ENCODE measurements at regions not wholly inside any gene's neighbourhood (a gene's known extent, or its start where the extent isn't known, plus 50 kb on each side); places are given as distances from the start of the nearest gene placed in this dataset.

GRCh38 chr10:78360284-78360683 is 326.6 kb downstream of the RPS24 start:
- POLR2A ChIA-PET, result no interaction called here
- Histone ChIP-seq H3K9me3 (ENCODE audit: low read length) (no peaks in the 10 kb centered on the region), H3K27ac (ENCODE audit: low read depth, low read length) (no peak overlapping the region), H3K27me3 (ENCODE audit: insufficient read depth, low read length, poor library complexity, severe bottlenecking) (no peaks in the 10 kb centered on the region), H3K4me3 (ENCODE audit: low read length) (no peak overlapping the region), H3K36me3 (ENCODE audit: insufficient read depth, low read length) (no peaks in the 10 kb centered on the region), H3K4me1 (ENCODE audit: insufficient read depth, low read length) (peaks cover 12% of the 10 kb centered on the region)
- H3K4me1 Mint-ChIP-seq, result peaks cover 0 to 4% (median 0%) of the 10 kb centered on the region in 3 donors
- no peak overlapping the region for H3K27ac Mint-ChIP-seq
- CTCF ChIA-PET, result no interaction called here
- H3K9me3 Mint-ChIP-seq, result no peaks in the 10 kb centered on the region
- DNase-seq, result no peak
- no peaks in the 10 kb centered on the region for H3K36me3 Mint-ChIP-seq
- H3K27me3 Mint-ChIP-seq, result peaks cover 3 to 9% of the 10 kb centered on the region in 2 donors
- H3K4me3 Mint-ChIP-seq, result no peak overlapping the region

DNA sequence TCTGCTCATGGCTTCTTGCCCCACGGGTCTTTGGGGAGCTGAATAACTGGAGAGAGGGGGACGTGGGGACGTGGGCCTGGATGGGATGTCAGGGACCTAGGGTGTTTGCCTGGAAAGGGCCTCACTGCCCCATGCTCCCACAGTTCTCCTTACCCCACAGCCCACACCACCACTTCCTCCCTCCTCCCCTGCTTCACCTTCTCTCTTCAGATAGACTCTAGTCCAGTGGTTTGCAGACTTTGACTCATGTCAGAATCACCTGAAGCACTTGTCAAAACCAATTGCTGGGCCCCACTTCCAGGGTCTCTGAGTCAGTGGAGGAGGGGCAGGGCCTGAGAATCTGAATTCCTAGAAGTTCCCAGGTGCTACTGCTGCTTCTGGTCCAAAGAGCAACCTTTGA is 327.4 kb downstream of the RPS24 start:
- ChIA-PET CTCF (no interaction called here), POLR2A (no interaction called here)
- H3K4me3 Mint-ChIP-seq, result no peak overlapping the region
- H3K4me3 ChIP-seq (ENCODE audit: low read length), result no peak overlapping the region
- H3K9me3 ChIP-seq (ENCODE audit: low read length), result no peaks in the 10 kb centered on the region
- H3K27ac ChIP-seq (ENCODE audit: low read depth, low read length), result no peak overlapping the region
- no peaks in the 10 kb centered on the region for H3K9me3 Mint-ChIP-seq
- peaks cover 3 to 9% of the 10 kb centered on the region in 2 donors for H3K27me3 Mint-ChIP-seq
- no peaks in the 10 kb centered on the region for H3K36me3 Mint-ChIP-seq
- no peaks in the 10 kb centered on the region for H3K36me3 ChIP-seq (ENCODE audit: insufficient read depth, low read length)
- DNase-seq, result no peak
- H3K27ac Mint-ChIP-seq, result no peak overlapping the region
- H3K4me1 Mint-ChIP-seq, result peaks cover 0 to 4% (median 0%) of the 10 kb centered on the region in 3 donors
- H3K27me3 ChIP-seq (ENCODE audit: insufficient read depth, low read length, poor library complexity, severe bottlenecking), result no peaks in the 10 kb centered on the region
- peaks cover 12% of the 10 kb centered on the region for H3K4me1 ChIP-seq (ENCODE audit: insufficient read depth, low read length)

DNA sequence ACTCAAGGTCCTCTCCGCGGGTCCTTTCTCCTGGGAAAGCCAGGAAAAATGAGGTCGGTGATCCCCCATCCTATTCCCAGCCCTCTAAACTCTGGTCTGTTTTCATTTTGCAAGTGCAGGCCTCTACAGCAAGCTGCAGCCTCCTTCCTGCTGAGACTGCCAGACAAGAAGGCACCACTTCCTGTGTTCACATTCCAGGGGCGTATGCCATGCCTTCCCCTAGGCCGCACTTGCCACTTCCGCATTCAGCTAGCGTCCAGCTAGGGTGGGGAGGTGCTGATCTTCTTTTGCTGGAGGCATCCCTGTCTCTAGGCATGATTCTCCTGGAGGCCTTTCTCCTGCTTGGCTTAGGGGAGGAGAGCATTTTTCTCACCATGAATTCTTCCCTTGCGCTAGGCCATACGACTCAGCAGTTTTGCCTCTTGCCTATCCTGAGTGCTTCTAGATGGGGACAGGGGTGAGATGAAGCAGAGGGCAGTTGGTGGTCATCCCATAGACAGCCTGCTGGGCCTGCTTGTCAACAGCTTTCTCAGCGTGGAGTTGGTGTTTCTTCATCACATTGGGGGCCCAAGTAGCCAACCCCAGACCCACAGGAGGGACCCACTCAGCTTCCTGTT is 328.9 kb downstream of the RPS24 start:
- Mint-ChIP-seq H3K4me3 (peak overlapping the region in 1 of 7 donors; percentile 38), H3K27me3 (peaks cover 5 to 9% of the 10 kb centered on the region in 2 donors), H3K27ac (peak overlapping the region in 2 of 8 donors; percentile 56 to 80), H3K9me3 (no peaks in the 10 kb centered on the region), H3K4me1 (peaks cover 0 to 4% (median 0%) of the 10 kb centered on the region in 3 donors), H3K36me3 (no peaks in the 10 kb centered on the region)
- Histone ChIP-seq H3K4me3 (ENCODE audit: low read length) (no peak overlapping the region), H3K27me3 (ENCODE audit: insufficient read depth, low read length, poor library complexity, severe bottlenecking) (no peaks in the 10 kb centered on the region), H3K27ac (ENCODE audit: low read depth, low read length) (no peak overlapping the region), H3K4me1 (ENCODE audit: insufficient read depth, low read length) (peaks cover 12% of the 10 kb centered on the region), H3K36me3 (ENCODE audit: insufficient read depth, low read length) (no peaks in the 10 kb centered on the region), H3K9me3 (ENCODE audit: low read length) (no peaks in the 10 kb centered on the region)
- no peak for DNase-seq
- ChIA-PET CTCF (no interaction called here), POLR2A (no interaction called here)

DNA sequence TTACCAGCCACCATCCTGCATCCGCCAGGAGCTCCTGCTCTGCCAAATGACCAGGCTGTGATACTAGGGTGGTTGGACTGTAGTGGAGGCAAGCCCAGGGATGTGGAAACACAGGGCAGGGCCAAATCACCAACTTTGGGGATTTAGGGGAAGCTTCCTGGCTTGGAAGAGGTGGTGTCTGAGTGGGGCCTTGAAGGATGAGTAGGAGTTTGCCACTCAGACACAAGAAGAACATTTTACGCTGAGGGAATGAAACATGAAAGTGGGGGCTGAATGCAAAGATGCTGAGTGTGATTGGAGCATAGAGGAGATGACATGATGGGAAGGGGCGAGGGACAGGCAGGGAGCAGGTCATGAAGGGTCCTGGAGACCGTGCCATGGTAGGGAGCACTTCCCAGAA is 329.5 kb downstream of the RPS24 start:
- peaks cover 5 to 9% of the 10 kb centered on the region in 2 donors for H3K27me3 Mint-ChIP-seq
- DNase-seq, result no peak
- no peaks in the 10 kb centered on the region for H3K27me3 ChIP-seq (ENCODE audit: insufficient read depth, low read length, poor library complexity, severe bottlenecking)
- no peaks in the 10 kb centered on the region for H3K36me3 ChIP-seq (ENCODE audit: insufficient read depth, low read length)
- no peak overlapping the region for H3K27ac ChIP-seq (ENCODE audit: low read depth, low read length)
- H3K9me3 ChIP-seq (ENCODE audit: low read length), result no peaks in the 10 kb centered on the region
- H3K4me1 Mint-ChIP-seq, result peaks cover 0 to 4% (median 0%) of the 10 kb centered on the region in 3 donors
- ChIA-PET POLR2A (no interaction called here), CTCF (no interaction called here)
- H3K4me3 ChIP-seq (ENCODE audit: low read length), result no peak overlapping the region
- peak overlapping the region in 1 of 8 donors; percentile 43 for H3K27ac Mint-ChIP-seq
- peaks cover 12% of the 10 kb centered on the region for H3K4me1 ChIP-seq (ENCODE audit: insufficient read depth, low read length)
- no peak overlapping the region for H3K4me3 Mint-ChIP-seq
- H3K9me3 Mint-ChIP-seq, result no peaks in the 10 kb centered on the region
- H3K36me3 Mint-ChIP-seq, result no peaks in the 10 kb centered on the region

DNA sequence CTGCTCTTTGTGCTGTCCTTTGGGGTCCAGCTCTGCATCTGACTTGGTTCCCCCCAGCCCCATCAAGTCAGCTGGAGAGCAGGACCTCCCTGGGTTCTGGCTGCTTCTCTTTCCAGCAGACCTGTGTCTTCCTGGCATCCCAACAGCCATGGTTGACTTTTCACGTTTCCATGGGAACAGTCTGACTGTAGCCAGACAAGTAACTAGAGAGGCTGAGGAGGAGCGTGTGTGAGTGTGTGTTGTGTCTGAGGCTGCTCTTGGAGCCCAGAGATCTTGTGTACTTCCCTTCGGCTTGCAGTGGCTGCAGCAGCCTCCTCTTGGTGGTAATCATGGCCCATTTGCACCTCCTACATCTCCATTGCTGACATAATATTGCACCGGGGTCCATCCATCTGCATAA is 332.0 kb downstream of the RPS24 start:
- Mint-ChIP-seq H3K36me3 (no peaks in the 10 kb centered on the region), H3K4me1 (peaks cover 0 to 4% (median 0%) of the 10 kb centered on the region in 3 donors), H3K4me3 (no peak overlapping the region), H3K27me3 (peaks cover 6 to 9% of the 10 kb centered on the region in 2 donors), H3K27ac (no peak overlapping the region), H3K9me3 (no peaks in the 10 kb centered on the region)
- no peaks in the 10 kb centered on the region for H3K9me3 ChIP-seq (ENCODE audit: low read length)
- no peak overlapping the region for H3K4me3 ChIP-seq (ENCODE audit: low read length)
- ChIA-PET POLR2A (no interaction called here), CTCF (no interaction called here)
- no peaks in the 10 kb centered on the region for H3K36me3 ChIP-seq (ENCODE audit: insufficient read depth, low read length)
- H3K4me1 ChIP-seq (ENCODE audit: insufficient read depth, low read length), result peaks cover 12% of the 10 kb centered on the region
- no peaks in the 10 kb centered on the region for H3K27me3 ChIP-seq (ENCODE audit: insufficient read depth, low read length, poor library complexity, severe bottlenecking)
- DNase-seq, result no peak
- H3K27ac ChIP-seq (ENCODE audit: low read depth, low read length), result no peak overlapping the region

- POLR2A ChIA-PET, result no interaction called here
- no peak overlapping the region for H3K27ac ChIP-seq (ENCODE audit: low read depth, low read length)
- H3K9me3 ChIP-seq (ENCODE audit: low read length), result no peaks in the 10 kb centered on the region
- Mint-ChIP-seq H3K27me3 (peaks cover 5 to 7% of the 10 kb centered on the region in 2 donors), H3K27ac (no peak overlapping the region), H3K4me3 (no peak overlapping the region), H3K4me1 (peaks cover 0 to 4% (median 0%) of the 10 kb centered on the region in 3 donors), H3K9me3 (no peaks in the 10 kb centered on the region), H3K36me3 (no peaks in the 10 kb centered on the region)
- H3K4me1 ChIP-seq (ENCODE audit: insufficient read depth, low read length), result peaks cover 5% of the 10 kb centered on the region
- CTCF ChIA-PET, result no interaction called here
- DNase-seq, result no peak
- H3K36me3 ChIP-seq (ENCODE audit: insufficient read depth, low read length), result no peaks in the 10 kb centered on the region
- H3K4me3 ChIP-seq (ENCODE audit: low read length), result no peak overlapping the region
- no peaks in the 10 kb centered on the region for H3K27me3 ChIP-seq (ENCODE audit: insufficient read depth, low read length, poor library complexity, severe bottlenecking)
Measured at GRCh38 chr10:78366663-78367411, 333.2 kb downstream of the RPS24 start.

- no peaks in the 10 kb centered on the region for H3K36me3 ChIP-seq (ENCODE audit: insufficient read depth, low read length)
- no peak overlapping the region for H3K27ac ChIP-seq (ENCODE audit: low read depth, low read length)
- no peaks in the 10 kb centered on the region for H3K9me3 ChIP-seq (ENCODE audit: low read length)
- DNase-seq, result no peak
- POLR2A ChIA-PET, result no interaction called here
- H3K36me3 Mint-ChIP-seq, result no peaks in the 10 kb centered on the region
- no peaks in the 10 kb centered on the region for H3K4me1 Mint-ChIP-seq
- no peak overlapping the region for H3K4me3 Mint-ChIP-seq
- CTCF ChIA-PET, result no interaction called here
- no peaks in the 10 kb centered on the region for H3K4me1 ChIP-seq (ENCODE audit: insufficient read depth, low read length)
- H3K4me3 ChIP-seq (ENCODE audit: low read length), result no peak overlapping the region
- H3K27me3 Mint-ChIP-seq, result peaks cover 4 to 7% of the 10 kb centered on the region in 2 donors
- no peaks in the 10 kb centered on the region for H3K27me3 ChIP-seq (ENCODE audit: insufficient read depth, low read length, poor library complexity, severe bottlenecking)
- no peak overlapping the region for H3K27ac Mint-ChIP-seq
- H3K9me3 Mint-ChIP-seq, result no peaks in the 10 kb centered on the region
Measured at GRCh38 chr10:78367751-78368150, 334.1 kb downstream of the RPS24 start.

DNA sequence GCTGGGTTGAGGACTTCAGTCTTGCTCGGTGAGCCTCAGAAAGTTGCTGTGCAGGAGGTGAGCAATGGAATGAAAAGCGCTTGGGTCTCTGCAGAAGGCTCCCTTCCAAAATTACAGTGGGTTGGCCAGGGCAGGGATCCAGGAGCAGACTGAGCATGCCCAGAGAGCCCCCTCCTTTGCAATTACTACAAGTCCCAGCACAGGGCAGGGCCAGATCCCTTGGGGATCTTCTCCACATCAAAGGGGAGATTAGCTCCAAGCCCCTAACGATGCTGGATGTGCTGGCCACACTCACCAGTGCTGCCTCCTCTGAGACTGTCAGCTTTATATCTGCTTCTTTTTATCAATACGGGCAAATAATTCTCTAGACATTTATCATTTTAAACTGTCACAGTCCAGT is 337.5 kb downstream of the RPS24 start:
- no peak overlapping the region for H3K4me3 ChIP-seq (ENCODE audit: low read length)
- no peaks in the 10 kb centered on the region for H3K36me3 Mint-ChIP-seq
- no peaks in the 10 kb centered on the region for H3K4me1 Mint-ChIP-seq
- no peak overlapping the region for H3K27ac ChIP-seq (ENCODE audit: low read depth, low read length)
- H3K4me3 Mint-ChIP-seq, result no peak overlapping the region
- no peaks in the 10 kb centered on the region for H3K9me3 Mint-ChIP-seq
- DNase-seq, result no peak
- ChIA-PET CTCF (no interaction called here), POLR2A (no interaction called here)
- H3K36me3 ChIP-seq (ENCODE audit: insufficient read depth, low read length), result no peaks in the 10 kb centered on the region
- H3K27me3 ChIP-seq (ENCODE audit: insufficient read depth, low read length, poor library complexity, severe bottlenecking), result no peaks in the 10 kb centered on the region
- no peaks in the 10 kb centered on the region for H3K9me3 ChIP-seq (ENCODE audit: low read length)
- no peaks in the 10 kb centered on the region for H3K4me1 ChIP-seq (ENCODE audit: insufficient read depth, low read length)
- H3K27me3 Mint-ChIP-seq, result peaks cover 4 to 7% of the 10 kb centered on the region in 2 donors
- H3K27ac Mint-ChIP-seq, result no peak overlapping the region

Measured in CD8-positive, alpha-beta memory T cell (primary cell).